SU-DHL-6 (cell line): ENCODE measurements at regions not wholly inside any gene's neighbourhood (a gene's known extent, or its start where the extent isn't known, plus 50 kb on each side); places are given as distances from the start of the nearest gene placed in this dataset.

Experiments
- H2AFZ ChIP-seq: fragments of 200-600 bp; sonication (generic); 2 replicates; pipeline ENCODE4 v1.6.1; 2014; ENCODE audit warnings: low read depth, mild to moderate bottlenecking, moderate library complexity, mixed read lengths, antibody characterized with exemption, low read length; ENCODE audit not compliant: severe bottlenecking
- H3F3A ChIP-seq: fragments of 200-600 bp; shearing (Covaris generic); 2 replicates; pipeline ENCODE4 v1.6.0; 2016; ENCODE audit warnings: antibody characterized with exemption, mild to moderate bottlenecking; ENCODE audit not compliant: insufficient read depth
- H3K27ac ChIP-seq: fragments of 200-600 bp; sonication (generic); 2 replicates; pipeline ENCODE4 v1.5.1; 2016; ENCODE audit warnings: low read depth, mild to moderate bottlenecking, low read length, moderate library complexity, mixed read lengths
- H3K27me3 ChIP-seq: fragments of 200-600 bp; sonication (generic), shearing (Covaris generic); 2 replicates; pipeline ENCODE4 v1.6.0; 2014; ENCODE audit warnings: mild to moderate bottlenecking, low read length
- H3K36me3 ChIP-seq: fragments of 200-600 bp; sonication (generic); 2 replicates; pipeline ENCODE4 v1.6.1; 2014; ENCODE audit warnings: mild to moderate bottlenecking, low read length, mixed read lengths
- H3K4me2 ChIP-seq: fragments of 300-600, 200-600 bp; shearing (Covaris generic), sonication (generic); 2 replicates; pipeline ENCODE4 v1.6.0; 2014; ENCODE audit warnings: low read length, low read depth, mild to moderate bottlenecking; ENCODE audit not compliant: poor library complexity, severe bottlenecking
- H3K4me3 ChIP-seq: fragments of 200-600 bp; sonication (generic); 2 replicates; pipeline ENCODE4 v1.5.1; 2014; ENCODE audit warnings: antibody characterized with exemption, low read length, mild to moderate bottlenecking, mixed read lengths; ENCODE audit not compliant: insufficient read depth, poor library complexity, severe bottlenecking
- H3K79me2 ChIP-seq: fragments of 200-600 bp; sonication (generic); 2 replicates; pipeline ENCODE4 v1.6.1; 2014; ENCODE audit warnings: mild to moderate bottlenecking, low read length, moderate library complexity; ENCODE audit not compliant: insufficient read depth
- H3K9ac ChIP-seq: fragments of 200-600 bp; sonication (generic); 2 replicates; pipeline ENCODE4 v1.7.0; 2014; ENCODE audit warnings: mild to moderate bottlenecking, low read length
- H3K9me2 ChIP-seq: fragments of 200-600 bp; sonication (generic); replicated peaks from 2 replicates; pipeline ENCODE4 v1.6.1; 2014; ENCODE audit warnings: low read length; ENCODE audit not compliant: insufficient read depth
- H3K9me3 ChIP-seq: fragments of 200-600 bp; sonication (generic); 2 replicates; pipeline ENCODE4 v1.6.1; 2014; ENCODE audit warnings: low read length, mixed read lengths; ENCODE audit not compliant: insufficient read depth
- H4K20me1 ChIP-seq: fragments of 200-600 bp; sonication (generic); 2 replicates; pipeline ENCODE4 v1.6.1; 2014; ENCODE audit warnings: low read depth, mild to moderate bottlenecking, antibody characterized with exemption, low read length, moderate library complexity, mixed read lengths
- EZH2phosphoT487 ChIP-seq: fragments of 200-600 bp; sonication (generic), shearing (Covaris generic); conservative IDR thresholded peaks from 2 replicates; pipeline ENCODE4 v1.6.1; 2018; ENCODE audit warnings: mild to moderate bottlenecking, antibody characterized with exemption, low read length, moderate library complexity, mixed read lengths
- TF ChIP-seq, protein P1 (sequence below): fragments of 200-600 bp; sonication (generic); IDR thresholded peaks from one replicate; pipeline ENCODE4 v1.5.1; 2017; ENCODE audit warnings: antibody characterized with exemption, mild to moderate bottlenecking, low read length, moderate library complexity; ENCODE audit not compliant: insufficient read depth, poor library complexity, severe bottlenecking

DNA sequence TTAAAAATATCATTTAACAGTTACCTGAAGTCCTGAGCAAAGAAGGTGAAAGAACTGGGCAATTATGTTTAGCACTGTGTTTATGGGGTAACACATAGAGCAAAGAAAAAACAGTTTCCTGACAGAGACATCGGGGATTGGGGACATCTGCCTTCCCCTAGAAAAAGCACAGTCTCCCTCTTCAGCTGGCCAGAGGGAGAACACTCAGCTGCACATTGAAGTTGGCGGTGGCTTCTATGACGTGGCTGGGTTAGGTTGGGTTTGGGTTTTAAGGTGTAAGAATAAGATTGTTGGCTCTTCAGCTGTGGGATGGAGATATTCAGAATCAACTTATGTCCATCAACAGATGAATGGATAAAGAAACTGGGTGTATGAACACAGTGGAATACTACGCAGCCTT lies 124.0 kb upstream of the DTNBP1 start:
- no peaks in the 10 kb centered on the region for H3F3A ChIP-seq
- no peak for TF ChIP-seq EZH2phosphoT487
- TF ChIP-seq, protein P1, sequence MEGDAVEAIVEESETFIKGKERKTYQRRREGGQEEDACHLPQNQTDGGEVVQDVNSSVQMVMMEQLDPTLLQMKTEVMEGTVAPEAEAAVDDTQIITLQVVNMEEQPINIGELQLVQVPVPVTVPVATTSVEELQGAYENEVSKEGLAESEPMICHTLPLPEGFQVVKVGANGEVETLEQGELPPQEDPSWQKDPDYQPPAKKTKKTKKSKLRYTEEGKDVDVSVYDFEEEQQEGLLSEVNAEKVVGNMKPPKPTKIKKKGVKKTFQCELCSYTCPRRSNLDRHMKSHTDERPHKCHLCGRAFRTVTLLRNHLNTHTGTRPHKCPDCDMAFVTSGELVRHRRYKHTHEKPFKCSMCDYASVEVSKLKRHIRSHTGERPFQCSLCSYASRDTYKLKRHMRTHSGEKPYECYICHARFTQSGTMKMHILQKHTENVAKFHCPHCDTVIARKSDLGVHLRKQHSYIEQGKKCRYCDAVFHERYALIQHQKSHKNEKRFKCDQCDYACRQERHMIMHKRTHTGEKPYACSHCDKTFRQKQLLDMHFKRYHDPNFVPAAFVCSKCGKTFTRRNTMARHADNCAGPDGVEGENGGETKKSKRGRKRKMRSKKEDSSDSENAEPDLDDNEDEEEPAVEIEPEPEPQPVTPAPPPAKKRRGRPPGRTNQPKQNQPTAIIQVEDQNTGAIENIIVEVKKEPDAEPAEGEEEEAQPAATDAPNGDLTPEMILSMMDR, result no peak
- H3K79me2 ChIP-seq, result no peaks in the 10 kb centered on the region
- no peak overlapping the region for H3K9ac ChIP-seq
- no peak overlapping the region for H3K4me3 ChIP-seq
- H3K9me3 ChIP-seq, result no peaks in the 10 kb centered on the region
- no peaks in the 10 kb centered on the region for H3K27me3 ChIP-seq
- no peak overlapping the region for H2AFZ ChIP-seq
- no peak overlapping the region for H3K27ac ChIP-seq
- no peaks in the 10 kb centered on the region for H3K36me3 ChIP-seq
- no peaks in the 10 kb centered on the region for H4K20me1 ChIP-seq
- no peaks in the 10 kb centered on the region for H3K9me2 ChIP-seq
- H3K4me2 ChIP-seq, result no peak overlapping the region

DNA sequence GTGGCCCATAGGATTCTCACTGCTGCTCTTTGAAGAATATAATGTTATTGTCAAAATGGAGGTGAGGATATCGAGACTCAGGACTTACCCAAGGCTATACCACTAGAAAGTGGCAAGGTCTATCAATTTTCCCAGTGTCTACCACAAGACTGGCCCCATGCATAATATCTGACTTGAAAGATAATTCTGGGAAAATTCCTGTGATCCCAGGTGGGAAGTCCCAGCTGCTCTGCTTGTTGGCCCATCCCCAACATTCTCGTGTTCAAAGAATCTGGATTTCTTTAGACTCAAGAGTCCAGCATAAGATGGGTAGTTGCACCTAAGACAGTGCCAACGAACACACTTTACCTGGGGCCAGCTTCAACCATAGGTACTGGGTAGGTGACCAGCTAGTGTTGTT lies 120.7 kb upstream of the DTNBP1 start:
- no peak overlapping the region for H3K27ac ChIP-seq
- TF ChIP-seq, protein P1, result no peak
- no peak for TF ChIP-seq EZH2phosphoT487
- no peaks in the 10 kb centered on the region for H3K9me3 ChIP-seq
- no peaks in the 10 kb centered on the region for H3F3A ChIP-seq
- no peak overlapping the region for H3K4me2 ChIP-seq
- H3K27me3 ChIP-seq, result no peaks in the 10 kb centered on the region
- no peak overlapping the region for H2AFZ ChIP-seq
- H3K9ac ChIP-seq, result no peak overlapping the region
- no peaks in the 10 kb centered on the region for H3K9me2 ChIP-seq
- no peaks in the 10 kb centered on the region for H3K79me2 ChIP-seq
- no peak overlapping the region for H3K4me3 ChIP-seq
- no peaks in the 10 kb centered on the region for H3K36me3 ChIP-seq
- no peaks in the 10 kb centered on the region for H4K20me1 ChIP-seq

DNA sequence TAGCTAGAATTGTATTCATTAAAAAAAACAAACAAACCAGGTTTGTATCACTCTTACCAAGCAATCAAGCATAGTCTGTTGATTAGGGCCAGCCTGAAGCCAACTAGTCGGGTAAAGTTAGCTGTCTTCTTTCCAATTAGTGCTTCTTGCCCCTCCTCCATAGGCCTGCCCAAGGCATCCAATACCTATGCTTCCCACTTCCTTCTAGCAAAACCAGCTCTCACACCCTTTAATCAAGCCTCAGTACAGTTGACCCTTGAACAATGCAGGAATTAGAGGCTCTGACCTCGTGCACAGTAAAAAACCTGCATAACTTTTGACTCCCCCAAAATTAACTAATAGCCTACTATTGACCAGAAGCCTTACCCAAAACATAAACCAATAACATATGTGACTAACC lies 119.1 kb upstream of the DTNBP1 start:
- TF ChIP-seq, protein P1, result no peak
- no peak for TF ChIP-seq EZH2phosphoT487
- Histone ChIP-seq H3K79me2 (no peaks in the 10 kb centered on the region), H3K36me3 (no peaks in the 10 kb centered on the region), H3K9me3 (no peaks in the 10 kb centered on the region), H3K27ac (no peak overlapping the region), H3K9me2 (no peaks in the 10 kb centered on the region), H3K9ac (no peak overlapping the region), H4K20me1 (no peaks in the 10 kb centered on the region), H3K4me3 (no peak overlapping the region), H3K4me2 (no peak overlapping the region), H3K27me3 (no peaks in the 10 kb centered on the region), H3F3A (no peaks in the 10 kb centered on the region), H2AFZ (no peak overlapping the region)

DNA sequence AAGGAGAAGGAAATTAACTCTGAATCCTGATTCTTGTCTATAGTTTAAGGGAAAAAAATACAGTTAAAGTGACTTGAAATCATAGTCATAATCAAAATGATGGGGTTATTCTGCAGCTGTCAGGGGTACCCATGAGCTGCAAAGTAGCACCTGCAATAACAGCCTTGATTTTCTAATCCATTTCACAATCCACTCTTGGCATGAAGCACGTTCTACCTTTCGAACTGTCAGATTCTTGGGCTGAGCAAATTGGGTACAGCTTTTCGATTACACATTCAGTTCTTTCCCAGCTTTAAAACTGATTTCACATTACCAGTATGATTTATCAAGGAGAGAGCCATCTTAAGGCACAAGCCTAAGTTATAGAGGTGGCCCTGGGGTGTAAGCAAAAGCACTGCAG lies 118.5 kb upstream of the DTNBP1 start:
- H3K27ac ChIP-seq, result no peak overlapping the region
- H3K4me2 ChIP-seq, result no peak overlapping the region
- H3K27me3 ChIP-seq, result no peaks in the 10 kb centered on the region
- no peaks in the 10 kb centered on the region for H3K9me2 ChIP-seq
- no peak overlapping the region for H3K9ac ChIP-seq
- no peaks in the 10 kb centered on the region for H3K79me2 ChIP-seq
- H3K36me3 ChIP-seq, result no peaks in the 10 kb centered on the region
- H3K9me3 ChIP-seq, result no peaks in the 10 kb centered on the region
- H4K20me1 ChIP-seq, result no peaks in the 10 kb centered on the region
- no peaks in the 10 kb centered on the region for H3F3A ChIP-seq
- H2AFZ ChIP-seq, result no peak overlapping the region
- H3K4me3 ChIP-seq, result no peak overlapping the region
- TF ChIP-seq, protein P1, result no peak
- TF ChIP-seq EZH2phosphoT487, result no peak
